ENCODE measurements at regions not wholly inside any gene's neighbourhood (a gene's known extent, or its start where the extent isn't known, plus 50 kb on each side); places are given as distances from the start of the nearest gene placed in this dataset.

DNA sequence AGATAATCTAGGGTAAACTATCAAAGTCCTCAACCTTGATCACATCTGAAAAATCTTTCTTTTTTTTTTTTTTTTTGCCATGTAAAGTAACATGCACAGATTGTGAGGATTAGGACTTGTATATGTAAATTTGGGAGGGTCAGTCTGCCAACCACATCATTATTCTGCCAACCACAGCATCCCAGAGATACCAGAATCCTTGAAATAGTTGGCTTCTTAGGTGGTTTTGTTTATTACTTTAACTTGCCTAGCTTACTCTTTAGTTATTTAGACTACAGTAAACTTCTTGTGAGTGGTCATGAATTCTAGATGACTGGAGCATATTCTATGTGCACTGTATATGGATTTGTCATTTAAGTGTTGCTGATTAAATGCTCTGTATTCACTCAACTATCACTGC, 242.1 kb upstream of the RBMS1 start:
- TF ChIP-seq, protein P1, sequence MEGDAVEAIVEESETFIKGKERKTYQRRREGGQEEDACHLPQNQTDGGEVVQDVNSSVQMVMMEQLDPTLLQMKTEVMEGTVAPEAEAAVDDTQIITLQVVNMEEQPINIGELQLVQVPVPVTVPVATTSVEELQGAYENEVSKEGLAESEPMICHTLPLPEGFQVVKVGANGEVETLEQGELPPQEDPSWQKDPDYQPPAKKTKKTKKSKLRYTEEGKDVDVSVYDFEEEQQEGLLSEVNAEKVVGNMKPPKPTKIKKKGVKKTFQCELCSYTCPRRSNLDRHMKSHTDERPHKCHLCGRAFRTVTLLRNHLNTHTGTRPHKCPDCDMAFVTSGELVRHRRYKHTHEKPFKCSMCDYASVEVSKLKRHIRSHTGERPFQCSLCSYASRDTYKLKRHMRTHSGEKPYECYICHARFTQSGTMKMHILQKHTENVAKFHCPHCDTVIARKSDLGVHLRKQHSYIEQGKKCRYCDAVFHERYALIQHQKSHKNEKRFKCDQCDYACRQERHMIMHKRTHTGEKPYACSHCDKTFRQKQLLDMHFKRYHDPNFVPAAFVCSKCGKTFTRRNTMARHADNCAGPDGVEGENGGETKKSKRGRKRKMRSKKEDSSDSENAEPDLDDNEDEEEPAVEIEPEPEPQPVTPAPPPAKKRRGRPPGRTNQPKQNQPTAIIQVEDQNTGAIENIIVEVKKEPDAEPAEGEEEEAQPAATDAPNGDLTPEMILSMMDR (conservative IDR thresholded peaks at IDR 0.05; ENCODE audit: low read depth in 2 of 2): no peak
- TF ChIP-seq EZH2 (IDR thresholded peaks at IDR 0.05; ENCODE audit: low read depth, unreplicated experiment) (no peak), POLR2AphosphoS5 (IDR thresholded peaks at IDR 0.05; ENCODE audit: low read depth) (no peak)
- TF ChIP-seq, protein P2, sequence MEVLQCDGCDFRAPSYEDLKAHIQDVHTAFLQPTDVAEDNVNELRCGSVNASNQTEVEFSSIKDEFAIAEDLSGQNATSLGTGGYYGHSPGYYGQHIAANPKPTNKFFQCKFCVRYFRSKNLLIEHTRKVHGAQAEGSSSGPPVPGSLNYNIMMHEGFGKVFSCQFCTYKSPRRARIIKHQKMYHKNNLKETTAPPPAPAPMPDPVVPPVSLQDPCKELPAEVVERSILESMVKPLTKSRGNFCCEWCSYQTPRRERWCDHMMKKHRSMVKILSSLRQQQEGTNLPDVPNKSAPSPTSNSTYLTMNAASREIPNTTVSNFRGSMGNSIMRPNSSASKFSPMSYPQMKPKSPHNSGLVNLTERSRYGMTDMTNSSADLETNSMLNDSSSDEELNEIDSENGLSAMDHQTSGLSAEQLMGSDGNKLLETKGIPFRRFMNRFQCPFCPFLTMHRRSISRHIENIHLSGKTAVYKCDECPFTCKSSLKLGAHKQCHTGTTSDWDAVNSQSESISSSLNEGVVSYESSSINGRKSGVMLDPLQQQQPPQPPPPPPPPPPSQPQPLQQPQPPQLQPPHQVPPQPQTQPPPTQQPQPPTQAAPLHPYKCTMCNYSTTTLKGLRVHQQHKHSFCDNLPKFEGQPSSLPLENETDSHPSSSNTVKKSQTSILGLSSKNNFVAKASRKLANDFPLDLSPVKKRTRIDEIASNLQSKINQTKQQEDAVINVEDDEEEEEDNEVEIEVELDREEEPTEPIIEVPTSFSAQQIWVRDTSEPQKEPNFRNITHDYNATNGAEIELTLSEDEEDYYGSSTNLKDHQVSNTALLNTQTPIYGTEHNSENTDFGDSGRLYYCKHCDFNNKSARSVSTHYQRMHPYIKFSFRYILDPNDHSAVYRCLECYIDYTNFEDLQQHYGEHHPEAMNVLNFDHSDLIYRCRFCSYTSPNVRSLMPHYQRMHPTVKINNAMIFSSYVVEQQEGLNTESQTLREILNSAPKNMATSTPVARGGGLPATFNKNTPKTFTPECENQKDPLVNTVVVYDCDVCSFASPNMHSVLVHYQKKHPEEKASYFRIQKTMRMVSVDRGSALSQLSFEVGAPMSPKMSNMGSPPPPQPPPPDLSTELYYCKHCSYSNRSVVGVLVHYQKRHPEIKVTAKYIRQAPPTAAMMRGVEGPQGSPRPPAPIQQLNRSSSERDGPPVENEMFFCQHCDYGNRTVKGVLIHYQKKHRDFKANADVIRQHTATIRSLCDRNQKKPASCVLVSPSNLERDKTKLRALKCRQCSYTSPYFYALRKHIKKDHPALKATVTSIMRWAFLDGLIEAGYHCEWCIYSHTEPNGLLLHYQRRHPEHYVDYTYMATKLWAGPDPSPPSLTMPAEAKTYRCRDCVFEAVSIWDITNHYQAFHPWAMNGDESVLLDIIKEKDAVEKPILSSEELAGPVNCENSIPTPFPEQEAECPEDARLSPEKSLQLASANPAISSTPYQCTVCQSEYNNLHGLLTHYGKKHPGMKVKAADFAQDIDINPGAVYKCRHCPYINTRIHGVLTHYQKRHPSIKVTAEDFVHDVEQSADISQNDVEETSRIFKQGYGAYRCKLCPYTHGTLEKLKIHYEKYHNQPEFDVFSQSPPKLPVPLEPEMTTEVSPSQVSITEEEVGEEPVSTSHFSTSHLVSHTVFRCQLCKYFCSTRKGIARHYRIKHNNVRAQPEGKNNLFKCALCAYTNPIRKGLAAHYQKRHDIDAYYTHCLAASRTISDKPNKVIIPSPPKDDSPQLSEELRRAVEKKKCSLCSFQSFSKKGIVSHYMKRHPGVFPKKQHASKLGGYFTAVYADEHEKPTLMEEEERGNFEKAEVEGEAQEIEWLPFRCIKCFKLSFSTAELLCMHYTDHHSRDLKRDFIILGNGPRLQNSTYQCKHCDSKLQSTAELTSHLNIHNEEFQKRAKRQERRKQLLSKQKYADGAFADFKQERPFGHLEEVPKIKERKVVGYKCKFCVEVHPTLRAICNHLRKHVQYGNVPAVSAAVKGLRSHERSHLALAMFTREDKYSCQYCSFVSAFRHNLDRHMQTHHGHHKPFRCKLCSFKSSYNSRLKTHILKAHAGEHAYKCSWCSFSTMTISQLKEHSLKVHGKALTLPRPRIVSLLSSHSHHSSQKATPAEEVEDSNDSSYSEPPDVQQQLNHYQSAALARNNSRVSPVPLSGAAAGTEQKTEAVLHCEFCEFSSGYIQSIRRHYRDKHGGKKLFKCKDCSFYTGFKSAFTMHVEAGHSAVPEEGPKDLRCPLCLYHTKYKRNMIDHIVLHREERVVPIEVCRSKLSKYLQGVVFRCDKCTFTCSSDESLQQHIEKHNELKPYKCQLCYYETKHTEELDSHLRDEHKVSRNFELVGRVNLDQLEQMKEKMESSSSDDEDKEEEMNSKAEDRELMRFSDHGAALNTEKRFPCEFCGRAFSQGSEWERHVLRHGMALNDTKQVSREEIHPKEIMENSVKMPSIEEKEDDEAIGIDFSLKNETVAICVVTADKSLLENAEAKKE (CRISPR knock-in tag; IDR thresholded peaks at IDR 0.05): no peak
